CD4-positive, alpha-beta T cell (primary cell): ENCODE measurements at regions not wholly inside any gene's neighbourhood (a gene's known extent, or its start where the extent isn't known, plus 50 kb on each side); places are given as distances from the start of the nearest gene placed in this dataset.

ENCODE experiments used
- ATAC-seq: fragments of 200-7000 bp; cut with Tn5 transposase; one replicate; pipeline ENCODE4 v1.10.0; 2022; ENCODE audit warnings: mild to moderate bottlenecking; ENCODE audit not compliant: poor library complexity
- CTCF ChIA-PET: fragments of 350-600 bp; sonication (Branson Sonifier 250); formaldehyde crosslinking; loops from one replicate; lab custom pipeline; 2021; ENCODE audit warnings: antibody characterized with exemption, inconsistent platforms; lab: Charles Lee
- POLR2A ChIA-PET: fragments of 350-600 bp; sonication (Branson Sonifier 250); formaldehyde crosslinking; loops from one replicate; lab custom pipeline; 2021; ENCODE audit warnings: antibody characterized with exemption, inconsistent platforms; lab: Charles Lee
- DNase-seq, 14 experiments: peaks; one replicate each; pipeline ENCODE4 v3.0.0-alpha.2; 2013 to 2020; ENCODE audit warnings: mixed read lengths in 2 of 14
- H3K27ac ChIP-seq, 2 donors: one replicate each; pipeline versions ENCODE4 v1.5.1 to v1.7.0; 2013; ENCODE audit warnings: low read length in 2 of 2, low read depth in 1 of 2, mild to moderate bottlenecking in 1 of 2
- H3K27me3 ChIP-seq, 2 experiments: 1 replicate in 1 of 2; 2 replicates in 1 of 2; pipeline versions ENCODE4 v1.6.1 to v1.7.0; 2013; ENCODE audit warnings: low read length in 2 of 2, control low read depth in 1 of 2, mild to moderate bottlenecking in 1 of 2, moderate library complexity in 1 of 2; ENCODE audit not compliant: insufficient read depth in 2 of 2, control insufficient read depth in 1 of 2
- H3K36me3 ChIP-seq: one replicate; pipeline ENCODE4 v1.6.1; 2013; ENCODE audit warnings: low read length, control low read depth; ENCODE audit not compliant: insufficient read depth
- H3K4me1 ChIP-seq: one replicate; pipeline ENCODE4 v1.6.1; 2013; ENCODE audit warnings: low read length, control low read depth; ENCODE audit not compliant: insufficient read depth
- H3K4me3 ChIP-seq: one replicate; pipeline ENCODE4 v1.5.1; 2013; ENCODE audit warnings: mild to moderate bottlenecking, low read length, moderate library complexity
- H3K9me3 ChIP-seq, 2 experiments: 1 replicate in 1 of 2; 2 replicates in 1 of 2; pipeline versions ENCODE4 v1.6.1 to v1.7.0; 2013; ENCODE audit warnings: low read length in 2 of 2, mild to moderate bottlenecking in 2 of 2, control low read depth in 1 of 2, moderate library complexity in 1 of 2; ENCODE audit not compliant: control insufficient read depth in 1 of 2, insufficient read depth in 1 of 2
- H3K27ac Mint-ChIP-seq: one replicate; pipeline ENCODE4 v1.8.0; 2020; ENCODE audit warnings: mixed read lengths
- H3K27me3 Mint-ChIP-seq: one replicate; pipeline ENCODE4 v1.8.0; 2021; ENCODE audit warnings: mixed read lengths
- H3K36me3 Mint-ChIP-seq: one replicate; pipeline ENCODE4 v1.8.0; 2021; ENCODE audit warnings: low read depth, mixed read lengths
- H3K4me1 Mint-ChIP-seq: one replicate; pipeline ENCODE4 v1.8.0; 2021; ENCODE audit warnings: low read depth, mixed read lengths
- H3K4me3 Mint-ChIP-seq: one replicate; pipeline ENCODE4 v1.8.0; 2020; ENCODE audit warnings: mild to moderate bottlenecking, mixed read lengths
- H3K9me3 Mint-ChIP-seq: one replicate; pipeline ENCODE4 v1.8.0; 2020; ENCODE audit warnings: mixed read lengths
- intact Hi-C, 2 experiments: fragments of 100-400 bp; cut with DNase I in 1 of 2; cut with micrococcal nuclease in 1 of 2; formaldehyde crosslinking; loops; one replicate each; pipeline versions ENCODE4 v1.15.1 to v1.9.0; 2023 to 2025; cut with DNase I, micrococcal nuclease
- TF ChIP-seq, protein P1 (sequence below): fragments of 200-600 bp; IDR thresholded peaks from one replicate; pipeline ENCODE4 v1.8.0; 2022; ENCODE audit warnings: antibody characterized with exemption, mild to moderate bottlenecking

- Histone ChIP-seq H3K4me1 (no peaks in the 10 kb centered on the region), H3K27ac (no peak overlapping the region), H3K27me3 (peaks cover 22 to 71% of the 10 kb centered on the region in 2 experiments), H3K4me3 (no peak overlapping the region), H3K36me3 (no peaks in the 10 kb centered on the region), H3K9me3 (no peaks in the 10 kb centered on the region)
- Mint-ChIP-seq H3K27me3 (peaks cover 72% of the 10 kb centered on the region), H3K4me1 (no peaks in the 10 kb centered on the region), H3K9me3 (no peaks in the 10 kb centered on the region), H3K36me3 (no peaks in the 10 kb centered on the region), H3K4me3 (no peak overlapping the region), H3K27ac (no peak overlapping the region)
- TF ChIP-seq, protein P1, sequence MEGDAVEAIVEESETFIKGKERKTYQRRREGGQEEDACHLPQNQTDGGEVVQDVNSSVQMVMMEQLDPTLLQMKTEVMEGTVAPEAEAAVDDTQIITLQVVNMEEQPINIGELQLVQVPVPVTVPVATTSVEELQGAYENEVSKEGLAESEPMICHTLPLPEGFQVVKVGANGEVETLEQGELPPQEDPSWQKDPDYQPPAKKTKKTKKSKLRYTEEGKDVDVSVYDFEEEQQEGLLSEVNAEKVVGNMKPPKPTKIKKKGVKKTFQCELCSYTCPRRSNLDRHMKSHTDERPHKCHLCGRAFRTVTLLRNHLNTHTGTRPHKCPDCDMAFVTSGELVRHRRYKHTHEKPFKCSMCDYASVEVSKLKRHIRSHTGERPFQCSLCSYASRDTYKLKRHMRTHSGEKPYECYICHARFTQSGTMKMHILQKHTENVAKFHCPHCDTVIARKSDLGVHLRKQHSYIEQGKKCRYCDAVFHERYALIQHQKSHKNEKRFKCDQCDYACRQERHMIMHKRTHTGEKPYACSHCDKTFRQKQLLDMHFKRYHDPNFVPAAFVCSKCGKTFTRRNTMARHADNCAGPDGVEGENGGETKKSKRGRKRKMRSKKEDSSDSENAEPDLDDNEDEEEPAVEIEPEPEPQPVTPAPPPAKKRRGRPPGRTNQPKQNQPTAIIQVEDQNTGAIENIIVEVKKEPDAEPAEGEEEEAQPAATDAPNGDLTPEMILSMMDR, result no peak
- CTCF ChIA-PET, result no interaction called here
- intact Hi-C loops, result no loop called here
- DNase-seq (no peak), ATAC-seq (no peak)
- POLR2A ChIA-PET, result no interaction called here
Measured at GRCh38 chr11:116581349-116581748, 191.4 kb downstream of the BUD13 start.

GRCh38 chr11:116580799-116581198 is 192.0 kb downstream of the BUD13 start:
- H3K4me3 ChIP-seq, result no peak overlapping the region
- H3K36me3 Mint-ChIP-seq, result no peaks in the 10 kb centered on the region
- no peak overlapping the region for H3K27ac ChIP-seq
- CTCF ChIA-PET, result no interaction called here
- H3K4me1 Mint-ChIP-seq, result no peaks in the 10 kb centered on the region
- ATAC-seq, result no peak
- no peaks in the 10 kb centered on the region for H3K4me1 ChIP-seq
- H3K27ac Mint-ChIP-seq, result no peak overlapping the region
- no peaks in the 10 kb centered on the region for H3K9me3 ChIP-seq
- POLR2A ChIA-PET, result no interaction called here
- peaks cover 22 to 71% of the 10 kb centered on the region in 2 experiments for H3K27me3 ChIP-seq
- H3K27me3 Mint-ChIP-seq, result peaks cover 70% of the 10 kb centered on the region
- TF ChIP-seq, protein P1, result no peak
- no peak overlapping the region for H3K4me3 Mint-ChIP-seq
- no peaks in the 10 kb centered on the region for H3K36me3 ChIP-seq
- no peaks in the 10 kb centered on the region for H3K9me3 Mint-ChIP-seq
- no peak for DNase-seq
- intact Hi-C loops, result no loop called here

GRCh38 chr11:116579857-116580727 is 192.7 kb downstream of the BUD13 start:
- Mint-ChIP-seq H3K27me3 (peaks cover 65% of the 10 kb centered on the region), H3K36me3 (no peaks in the 10 kb centered on the region), H3K27ac (no peak overlapping the region), H3K4me1 (no peaks in the 10 kb centered on the region), H3K4me3 (no peak overlapping the region), H3K9me3 (no peaks in the 10 kb centered on the region)
- Histone ChIP-seq H3K4me3 (no peak overlapping the region), H3K4me1 (no peaks in the 10 kb centered on the region), H3K36me3 (no peaks in the 10 kb centered on the region), H3K27me3 (peaks cover 22 to 71% of the 10 kb centered on the region in 2 experiments), H3K9me3 (no peaks in the 10 kb centered on the region), H3K27ac (no peak overlapping the region)
- no peak for DNase-seq
- ChIA-PET POLR2A (no interaction called here), CTCF (no interaction called here)
- intact Hi-C loops, result no loop called here
- no peak for ATAC-seq
- TF ChIP-seq, protein P1, result no peak
